Kidney (tissue), 13 donors: ENCODE measurements at regions not wholly inside any gene's neighbourhood (a gene's known extent, or its start where the extent isn't known, plus 50 kb on each side); places are given as distances from the start of the nearest gene placed in this dataset.

Experiments
- DNase-seq, 5 donors: peaks; one replicate each; pipeline ENCODE4 v3.0.0-alpha.2; 2013 to 2020
- FAIRE-seq: peaks from 2 replicates; lab custom pipeline; 2012; peaks lifted over from hg19 to GRCh38; lab: Jason Lieb, UNC
- H3K27ac ChIP-seq, 2 donors: one replicate each; pipeline ENCODE4 v1.7.0; 2013; ENCODE audit warnings: low read depth in 2 of 2, low read length in 2 of 2, inconsistent platforms in 1 of 2
- H3K27me3 ChIP-seq: one replicate; pipeline ENCODE4 v1.7.1; 2013; ENCODE audit warnings: low read length, inconsistent platforms; ENCODE audit not compliant: control insufficient read depth, insufficient read depth
- H3K36me3 ChIP-seq, 3 donors: one replicate each; pipeline versions ENCODE4 v1.7.0 to v1.7.1; 2013; ENCODE audit warnings: low read length in 3 of 3, control low read depth in 1 of 3, inconsistent platforms in 1 of 3; ENCODE audit not compliant: insufficient read depth in 3 of 3, control insufficient read depth in 2 of 3
- H3K4me1 ChIP-seq, 3 donors: one replicate each; pipeline versions ENCODE4 v1.7.0 to v1.7.1; 2013; ENCODE audit warnings: low read length in 3 of 3, inconsistent platforms in 1 of 3, low read depth in 1 of 3; ENCODE audit not compliant: control insufficient read depth in 2 of 3, insufficient read depth in 2 of 3
- H3K4me3 ChIP-seq, 3 donors: one replicate each; pipeline versions ENCODE4 v1.7.0 to v1.8.1; 2013; ENCODE audit warnings: low read length in 3 of 3, control low read depth in 1 of 3, inconsistent platforms in 1 of 3
- H3K9ac ChIP-seq, 3 donors: one replicate each; pipeline versions ENCODE4 v1.7.0 to v1.7.1; 2013; ENCODE audit warnings: low read length in 3 of 3, control low read depth in 1 of 3, inconsistent platforms in 1 of 3
- H3K9me3 ChIP-seq, 3 donors: one replicate each; pipeline versions ENCODE4 v1.7.0 to v1.7.1; 2013; ENCODE audit warnings: low read length in 3 of 3, control low read depth in 1 of 3, inconsistent platforms in 1 of 3; ENCODE audit not compliant: control insufficient read depth in 2 of 3, insufficient read depth in 1 of 3
- CTCF ChIP-seq: IDR thresholded peaks from 3 replicates; pipeline ENCODE4 v1.5.1; 2012; ENCODE audit warnings: mild to moderate bottlenecking, moderate library complexity, borderline replicate concordance; ENCODE audit not compliant: insufficient read depth; ENCODE audit errors: extremely low read depth
- intact Hi-C: fragments of 100-400 bp; cut with DNase I; formaldehyde crosslinking; loops from one replicate; pipeline ENCODE4 v1.11.1; 2022
- donor health status: control.
- donor health status: control.
- donor health status: control.
- donor health status: control.
- donor health status: control.
- donor health status: DM: yes; HTN: yes; CAD: no.
- donor health status: Normal renal cell carcinoma (clear cell type).

GRCh38 chr9:91100878-91101450 lies 260.8 kb downstream of the AUH start:
- Histone ChIP-seq H3K4me1 (peaks cover 0 to 9% (median 7%) of the 10 kb centered on the region in 3 donors), H3K9ac (no peak overlapping the region), H3K9me3 (no peaks in the 10 kb centered on the region), H3K27ac (no peak overlapping the region), H3K27me3 (no peaks in the 10 kb centered on the region), H3K4me3 (no peak overlapping the region), H3K36me3 (no peaks in the 10 kb centered on the region)
- DNase-seq (no peak), FAIRE-seq (no peak)
- intact Hi-C loops: no loop called here
- TF ChIP-seq CTCF: no peak

GRCh38 chr9:91101611-91102168 lies 260.0 kb downstream of the AUH start:
- no peak for TF ChIP-seq CTCF
- H3K9me3 ChIP-seq: no peaks in the 10 kb centered on the region
- no peak for DNase-seq
- H3K36me3 ChIP-seq: no peaks in the 10 kb centered on the region
- no peaks in the 10 kb centered on the region for H3K27me3 ChIP-seq
- peaks cover 0 to 9% (median 7%) of the 10 kb centered on the region in 3 donors for H3K4me1 ChIP-seq
- H3K4me3 ChIP-seq: no peak overlapping the region
- H3K9ac ChIP-seq: no peak overlapping the region
- no peak overlapping the region for H3K27ac ChIP-seq
- intact Hi-C loops: no loop called here
- no peak for FAIRE-seq

GRCh38 chr9:91102269-91102668 lies 259.4 kb downstream of the AUH start:
- Histone ChIP-seq H3K9ac (no peak overlapping the region), H3K9me3 (no peaks in the 10 kb centered on the region), H3K4me1 (peaks cover 0 to 9% (median 7%) of the 10 kb centered on the region in 3 donors), H3K27me3 (no peaks in the 10 kb centered on the region), H3K4me3 (no peak overlapping the region), H3K27ac (no peak overlapping the region), H3K36me3 (no peaks in the 10 kb centered on the region)
- TF ChIP-seq CTCF: no peak
- no peak for DNase-seq
- intact Hi-C loops: no loop called here
- FAIRE-seq: no peak
